Neuronal stem cell (in vitro differentiated cells): ENCODE measurements at regions not wholly inside any gene's neighbourhood (a gene's known extent, or its start where the extent isn't known, plus 50 kb on each side); places are given as distances from the start of the nearest gene placed in this dataset.
A peak's percentile ranks its signal among the peaks of the same experiment; 100 is the strongest.
"Not testable (repeated sequence)": the region's sequence is repeated elsewhere in the genome, so short reads cannot be mapped to it uniquely, and the experiment has no call there.

ENCODE experiments used
- DNase-seq: peaks from one replicate; pipeline ENCODE4 v3.0.0-alpha.2; 2013; ENCODE audit warnings: low spot score
- H2AFZ ChIP-seq: one replicate; pipeline ENCODE4 v1.6.1; 2013; ENCODE audit warnings: mild to moderate bottlenecking, low read length, inconsistent platforms
- H2AK5ac ChIP-seq: 2 replicates; pipeline ENCODE4 v1.6.1; 2013; ENCODE audit warnings: low read depth, mild to moderate bottlenecking, inconsistent platforms, low read length, moderate library complexity, mixed read lengths
- H2BK120ac ChIP-seq: 2 replicates; pipeline ENCODE4 v1.6.1; 2013; ENCODE audit warnings: low read depth, mild to moderate bottlenecking, inconsistent platforms, low read length, moderate library complexity, mixed read lengths
- H2BK12ac ChIP-seq: one replicate; pipeline ENCODE4 v1.6.1; 2013; ENCODE audit warnings: low read length, inconsistent platforms
- H2BK15ac ChIP-seq: 2 replicates; pipeline ENCODE4 v1.6.1; 2013; ENCODE audit warnings: mild to moderate bottlenecking, low read length, inconsistent platforms, mixed read lengths
- H2BK5ac ChIP-seq: one replicate; pipeline ENCODE4 v1.6.1; 2013; ENCODE audit warnings: inconsistent platforms, mild to moderate bottlenecking, low read length, moderate library complexity
- H3K14ac ChIP-seq: one replicate; pipeline ENCODE4 v1.6.1; 2013; ENCODE audit warnings: low read length, inconsistent platforms
- H3K18ac ChIP-seq: 2 replicates; pipeline ENCODE4 v1.6.1; 2013; ENCODE audit warnings: low read length, inconsistent platforms
- H3K23ac ChIP-seq: 2 replicates; pipeline ENCODE4 v1.6.1; 2013; ENCODE audit warnings: low read depth, mild to moderate bottlenecking, mixed read lengths, low read length, inconsistent platforms; ENCODE audit not compliant: poor library complexity
- H3K27ac ChIP-seq: replicated peaks from 3 replicates; pipeline ENCODE4 v1.5.1; 2013; ENCODE audit warnings: low read length, inconsistent platforms
- H3K27me3 ChIP-seq, 3 experiments: 2 replicates each; pipeline ENCODE4 v1.6.1; 2013; ENCODE audit warnings: low read length in 3 of 3, mild to moderate bottlenecking in 2 of 3, inconsistent platforms in 1 of 3, low read depth in 1 of 3, mixed read lengths in 1 of 3, moderate library complexity in 1 of 3; ENCODE audit not compliant: control insufficient read depth in 3 of 3, insufficient read depth in 3 of 3
- H3K36me3 ChIP-seq, 2 donors: replicated peaks in 1 of 2; 2 replicates each; pipeline ENCODE4 v1.6.1; 2013; ENCODE audit warnings: low read length in 2 of 2; ENCODE audit not compliant: control insufficient read depth in 2 of 2, insufficient read depth in 2 of 2
- H3K4ac ChIP-seq: 2 replicates; pipeline ENCODE4 v1.6.1; 2013; ENCODE audit warnings: inconsistent platforms, mild to moderate bottlenecking, low read length, moderate library complexity
- H3K4me1 ChIP-seq, 2 donors: 1 replicate in 1 of 2; 2 replicates in 1 of 2; pipeline ENCODE4 v1.6.1; 2013; ENCODE audit warnings: low read length in 2 of 2, low read depth in 1 of 2; ENCODE audit not compliant: control insufficient read depth in 2 of 2, insufficient read depth in 1 of 2
- H3K4me2 ChIP-seq: one replicate; pipeline ENCODE4 v1.6.1; 2013; ENCODE audit warnings: mild to moderate bottlenecking, low read length, inconsistent platforms; ENCODE audit not compliant: insufficient read depth, poor library complexity, severe bottlenecking
- H3K4me3 ChIP-seq, 2 donors: 2 replicates each; pipeline ENCODE4 v1.5.1; 2013; ENCODE audit warnings: low read length in 2 of 2, mild to moderate bottlenecking in 2 of 2, inconsistent platforms in 1 of 2, moderate library complexity in 1 of 2
- H3K79me1 ChIP-seq: one replicate; pipeline ENCODE4 v1.6.1; 2013; ENCODE audit warnings: low read depth, mild to moderate bottlenecking, inconsistent platforms, low read length, moderate library complexity
- H3K9ac ChIP-seq: one replicate; pipeline ENCODE4 v1.6.1; 2013; ENCODE audit warnings: mild to moderate bottlenecking, low read depth, low read length, inconsistent platforms; ENCODE audit not compliant: poor library complexity
- H3K9me3 ChIP-seq, 2 donors: replicated peaks in 1 of 2; 2 replicates each; pipeline versions ENCODE3 to v1.6.1; 2013; ENCODE audit warnings: low read length in 2 of 2, mild to moderate bottlenecking in 2 of 2, inconsistent platforms in 1 of 2, low read depth in 1 of 2, mixed read lengths in 1 of 2, moderate library complexity in 1 of 2; ENCODE audit not compliant: control insufficient read depth in 2 of 2, insufficient read depth in 1 of 2
- H4K8ac ChIP-seq: one replicate; pipeline ENCODE4 v1.6.1; 2013; ENCODE audit warnings: low read depth, mild to moderate bottlenecking, inconsistent platforms, low read length, moderate library complexity
- H4K91ac ChIP-seq: one replicate; pipeline ENCODE4 v1.6.1; 2013; ENCODE audit warnings: low read length, low read depth, mild to moderate bottlenecking, inconsistent platforms; ENCODE audit not compliant: poor library complexity
- WGBS, 2 donors: extraction: QIAGEN DNeasy Blood & Tissue Kit; methylation state at CpG; one replicate each; pipeline ENCODE4 v1.1.7; 2013; ENCODE audit warnings: missing lambda C conversion rate in 2 of 2, mixed read lengths in 1 of 2; ENCODE audit not compliant: insufficient read length in 2 of 2, insufficient replicate concordance in 1 of 2; ENCODE audit errors: extremely low coverage in 2 of 2; 5-methylcytosine and 5-hydroxymethylcytosine counted together

DNA sequence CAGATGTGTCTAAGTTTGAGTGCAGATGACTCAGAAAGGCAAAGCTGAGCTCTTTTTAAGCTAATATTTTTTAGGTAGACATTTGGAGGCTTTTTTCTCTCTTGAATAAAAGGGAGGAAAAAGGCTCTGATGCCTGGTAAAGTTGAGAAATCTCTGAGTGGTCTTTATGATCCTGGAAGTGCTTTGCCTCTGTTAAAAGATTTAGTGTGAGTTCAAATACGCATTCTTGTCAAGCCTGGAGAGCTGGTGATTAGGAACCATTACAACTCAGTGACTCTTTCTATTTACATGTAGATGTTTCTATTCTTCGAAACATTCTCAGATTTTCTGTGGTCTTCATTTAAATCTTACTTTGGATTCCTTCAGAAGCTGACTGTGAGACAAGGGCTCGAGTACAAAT is 143.4 kb upstream of the MED14 start:
- Histone ChIP-seq H2AFZ (peak overlapping the region; percentile 63), H3K36me3 (no peaks in the 10 kb centered on the region), H3K4me3 (no peak overlapping the region), H3K14ac (no peak overlapping the region), H3K4ac (no peak overlapping the region), H3K9me3 (no peaks in the 10 kb centered on the region), H3K27me3 (no peaks in the 10 kb centered on the region), H2BK12ac (no peak overlapping the region), H2BK120ac (no peak overlapping the region), H2BK5ac (no peak overlapping the region), H3K79me1 (no peaks in the 10 kb centered on the region), H2AK5ac (no peak overlapping the region), H4K91ac (no peak overlapping the region), H3K27ac (no peak overlapping the region), H2BK15ac (no peak overlapping the region), H4K8ac (no peak overlapping the region), H3K23ac (no peak overlapping the region), H3K18ac (no peak overlapping the region), H3K4me1 (no peaks in the 10 kb centered on the region), H3K9ac (no peak overlapping the region), H3K4me2 (no peak overlapping the region)
- no peak for DNase-seq
- WGBS, 2 donors: no CpG with 5 or more reads among the region's 3 CpGs

DNA sequence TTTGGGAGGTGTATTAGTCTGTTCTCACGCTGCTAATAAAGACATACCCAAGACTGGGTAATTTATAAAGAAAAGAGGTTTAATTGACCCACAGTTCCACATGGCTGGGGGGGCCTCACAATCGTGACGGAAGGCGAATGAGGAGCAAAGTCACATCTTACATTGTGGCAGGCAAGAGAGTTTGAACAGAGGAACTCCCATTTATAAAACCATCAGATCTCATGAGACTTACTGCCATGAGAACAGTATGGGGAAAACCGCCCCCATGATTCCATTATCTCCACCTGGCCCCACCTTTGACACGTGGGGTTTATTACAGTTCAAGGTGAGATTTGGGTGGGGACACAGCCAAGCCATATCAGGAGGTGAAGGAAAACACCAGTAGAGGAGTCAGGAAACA is 143.8 kb upstream of the MED14 start:
- H3K79me1 ChIP-seq, H3K36me3 ChIP-seq, H3K4ac ChIP-seq, H2AK5ac ChIP-seq, H3K9me3 ChIP-seq, H3K4me1 ChIP-seq, H4K91ac ChIP-seq, H3K9ac ChIP-seq, H3K4me3 ChIP-seq, H2BK5ac ChIP-seq, H3K23ac ChIP-seq, H3K14ac ChIP-seq, DNase-seq, H3K4me2 ChIP-seq, H2BK120ac ChIP-seq, H3K27me3 ChIP-seq, H3K27ac ChIP-seq, H2BK12ac ChIP-seq, H4K8ac ChIP-seq, H2BK15ac ChIP-seq, H3K18ac ChIP-seq: not testable (repeated sequence)
- H2AFZ ChIP-seq: peak overlapping the region; percentile 63
- no CpG with 5 or more reads among the region's 6 CpGs for WGBS, 2 donors

DNA sequence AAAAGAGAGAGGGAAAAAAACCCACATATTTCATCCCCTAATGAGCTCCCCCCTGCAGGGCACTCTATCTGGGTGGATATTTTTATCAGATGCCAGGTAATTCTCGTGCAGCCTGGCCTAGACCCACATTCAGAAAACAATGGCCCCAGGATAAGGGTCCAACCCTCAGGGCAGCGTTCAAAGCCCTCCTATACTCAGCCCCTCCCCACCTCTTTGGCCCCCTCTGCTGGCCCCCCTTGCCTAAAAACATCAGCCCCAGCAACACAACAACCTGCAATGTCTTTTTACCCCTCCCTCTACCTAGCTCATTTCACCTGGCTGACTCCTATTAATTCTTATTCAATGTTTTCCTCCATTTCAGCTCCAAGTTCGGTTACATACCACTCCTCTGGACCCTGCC is 145.4 kb upstream of the MED14 start:
- no peak overlapping the region for H4K91ac ChIP-seq
- H2BK12ac ChIP-seq: no peak overlapping the region
- no CpG with 5 or more reads among the region's 3 CpGs for WGBS, 2 donors

DNA sequence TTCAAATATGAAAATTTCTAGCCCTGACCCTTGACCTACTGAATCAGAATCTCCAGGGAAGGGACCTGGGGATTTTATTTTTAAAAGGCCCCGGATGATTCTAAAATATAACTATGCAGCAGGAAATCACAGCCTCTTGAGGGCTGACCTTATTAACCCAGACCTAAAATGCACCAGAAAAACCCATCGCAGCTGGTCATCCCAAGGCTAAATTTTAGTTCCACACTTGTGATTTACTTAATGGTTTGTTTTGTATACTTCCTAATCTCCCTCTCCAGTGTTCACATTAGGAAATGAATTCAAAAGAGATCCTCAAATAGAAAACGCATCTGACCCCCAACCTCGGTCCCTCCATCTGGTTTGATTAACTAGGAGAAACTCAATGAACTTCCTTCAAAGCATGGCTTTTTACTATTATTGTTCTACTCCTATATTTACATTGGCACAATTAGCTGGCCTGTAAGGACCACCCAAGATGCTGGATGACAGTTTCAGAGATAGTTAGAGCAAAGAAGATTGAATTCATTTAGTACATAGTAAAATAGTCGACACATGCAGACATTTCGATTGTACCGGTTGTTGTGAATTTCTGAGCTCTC is 147.8 kb upstream of the MED14 start:
- Histone ChIP-seq H4K8ac (no peak overlapping the region), H3K4ac (no peak overlapping the region), H3K79me1 (no peaks in the 10 kb centered on the region), H3K4me3 (no peak overlapping the region), H2BK15ac (no peak overlapping the region), H3K4me2 (no peak overlapping the region), H2AK5ac (no peak overlapping the region), H2BK5ac (no peak overlapping the region), H3K9me3 (no peaks in the 10 kb centered on the region), H3K27ac (no peak overlapping the region), H3K27me3 (no peaks in the 10 kb centered on the region), H3K36me3 (no peaks in the 10 kb centered on the region), H2AFZ (no peak overlapping the region), H4K91ac (no peak overlapping the region), H2BK12ac (no peak overlapping the region), H3K23ac (no peak overlapping the region), H3K4me1 (no peaks in the 10 kb centered on the region), H3K9ac (no peak overlapping the region), H3K18ac (no peak overlapping the region), H3K14ac (no peak overlapping the region), H2BK120ac (no peak overlapping the region)
- WGBS, 2 donors: no CpG with 5 or more reads among the region's 7 CpGs
- no peak for DNase-seq

More for the DNA sequence above, 145.4 kb upstream of the MED14 start:
- Histone ChIP-seq H3K9ac (no peak overlapping the region), H3K9me3 (no peaks in the 10 kb centered on the region), H3K4me2 (no peak overlapping the region), H2AK5ac (no peak overlapping the region), H3K79me1 (no peaks in the 10 kb centered on the region), H2BK5ac (no peak overlapping the region), H3K36me3 (no peaks in the 10 kb centered on the region), H4K8ac (no peak overlapping the region), H2BK120ac (no peak overlapping the region), H2BK15ac (no peak overlapping the region), H2AFZ (no peak overlapping the region), H3K4me3 (no peak overlapping the region), H3K4ac (no peak overlapping the region), H3K18ac (no peak overlapping the region), H3K27ac (no peak overlapping the region), H3K27me3 (no peaks in the 10 kb centered on the region), H3K14ac (no peak overlapping the region), H3K4me1 (no peaks in the 10 kb centered on the region), H3K23ac (no peak overlapping the region)
- no peak for DNase-seq
